GM06990 (cell line): ENCODE measurements at regions not wholly inside any gene's neighbourhood (a gene's known extent, or its start where the extent isn't known, plus 50 kb on each side); places are given as distances from the start of the nearest gene placed in this dataset.

Experiments used
- DNase-seq: peaks from one replicate; pipeline ENCODE4 v3.0.0-alpha.2; 2011; ENCODE audit not compliant: insufficient read length; ENCODE audit errors: extremely low read depth
- H3K27me3 ChIP-seq: replicated peaks from 2 replicates; pipeline ENCODE4 v1.6.0; 2011; ENCODE audit warnings: low read length; ENCODE audit not compliant: control insufficient read depth, insufficient read depth
- H3K36me3 ChIP-seq: 2 replicates; pipeline ENCODE4 v1.5.1; 2011; ENCODE audit warnings: low read length; ENCODE audit not compliant: control insufficient read depth, insufficient read depth
- H3K4me3 ChIP-seq: replicated peaks from 2 replicates; pipeline ENCODE4 v1.5.1; 2011; ENCODE audit warnings: low read depth, mild to moderate bottlenecking, control low read depth, low read length
- CTCF ChIP-seq: IDR thresholded peaks from 2 replicates; pipeline ENCODE4 v1.5.1; 2011; ENCODE audit warnings: low read length, control low read depth, mild to moderate bottlenecking, inconsistent platforms; ENCODE audit not compliant: insufficient read depth, poor library complexity, severe bottlenecking

GRCh38 chr5:68385936-68386335, 170.4 kb downstream of the PIK3R1 start:
- Histone ChIP-seq H3K4me3 (no peak overlapping the region), H3K36me3 (no peaks in the 10 kb centered on the region), H3K27me3 (no peaks in the 10 kb centered on the region)
- DNase-seq, result no peak
- TF ChIP-seq CTCF, result no peak

- Histone ChIP-seq H3K36me3 (no peaks in the 10 kb centered on the region), H3K4me3 (no peak overlapping the region), H3K27me3 (no peaks in the 10 kb centered on the region)
- no peak for DNase-seq
- no peak for TF ChIP-seq CTCF
These were observed 171.7 kb downstream of the PIK3R1 start for GRCh38 chr5:68387074-68387796.

GRCh38 chr5:68389618-68390017, 174.1 kb downstream of the PIK3R1 start:
- Histone ChIP-seq H3K36me3 (no peaks in the 10 kb centered on the region), H3K4me3 (no peak overlapping the region), H3K27me3 (no peaks in the 10 kb centered on the region)
- no peak for TF ChIP-seq CTCF
- no peak for DNase-seq

- H3K4me3 ChIP-seq, result no peak overlapping the region
- TF ChIP-seq CTCF, result no peak
- no peak for DNase-seq
- no peaks in the 10 kb centered on the region for H3K27me3 ChIP-seq
- H3K36me3 ChIP-seq, result no peaks in the 10 kb centered on the region
These were observed 177.1 kb downstream of the PIK3R1 start for GRCh38 chr5:68392617-68393016.

- Histone ChIP-seq H3K4me3 (no peak overlapping the region), H3K27me3 (no peaks in the 10 kb centered on the region), H3K36me3 (no peaks in the 10 kb centered on the region)
- no peak for DNase-seq
- no peak for TF ChIP-seq CTCF
These were observed 179.7 kb downstream of the PIK3R1 start for GRCh38 chr5:68395302-68395701.

GRCh38 chr5:68395926-68396511, 180.5 kb downstream of the PIK3R1 start:
- H3K27me3 ChIP-seq, result no peaks in the 10 kb centered on the region
- TF ChIP-seq CTCF, result no peak
- no peak overlapping the region for H3K4me3 ChIP-seq
- H3K36me3 ChIP-seq, result no peaks in the 10 kb centered on the region
- no peak for DNase-seq
